ENCODE measurements at regions not wholly inside any gene's neighbourhood (a gene's known extent, or its start where the extent isn't known, plus 50 kb on each side); places are given as distances from the start of the nearest gene placed in this dataset.
"Not testable (repeated sequence)": the region's sequence is repeated elsewhere in the genome, so short reads cannot be mapped to it uniquely, and the experiment has no call there.

- no peak for FAIRE-seq
- no peak for DNase-seq (ENCODE audit: low read depth)
- H3K27me3 ChIP-seq (ENCODE audit: control insufficient read depth, insufficient read depth, low read length) = no peaks in the 10 kb centered on the region
- H3K4me3 ChIP-seq (ENCODE audit: low read depth, low read length) = no peak overlapping the region
- no peak for TF ChIP-seq CTCF (IDR thresholded peaks at IDR 0.05; ENCODE audit: insufficient read depth, low read length, severe bottlenecking)
- H3K36me3 ChIP-seq (ENCODE audit: control insufficient read depth, insufficient read depth, low read length) = no peaks in the 10 kb centered on the region
Measured at GRCh38 chr4:57736781-57737180, 626.6 kb upstream of the IGFBP7 start.

DNA sequence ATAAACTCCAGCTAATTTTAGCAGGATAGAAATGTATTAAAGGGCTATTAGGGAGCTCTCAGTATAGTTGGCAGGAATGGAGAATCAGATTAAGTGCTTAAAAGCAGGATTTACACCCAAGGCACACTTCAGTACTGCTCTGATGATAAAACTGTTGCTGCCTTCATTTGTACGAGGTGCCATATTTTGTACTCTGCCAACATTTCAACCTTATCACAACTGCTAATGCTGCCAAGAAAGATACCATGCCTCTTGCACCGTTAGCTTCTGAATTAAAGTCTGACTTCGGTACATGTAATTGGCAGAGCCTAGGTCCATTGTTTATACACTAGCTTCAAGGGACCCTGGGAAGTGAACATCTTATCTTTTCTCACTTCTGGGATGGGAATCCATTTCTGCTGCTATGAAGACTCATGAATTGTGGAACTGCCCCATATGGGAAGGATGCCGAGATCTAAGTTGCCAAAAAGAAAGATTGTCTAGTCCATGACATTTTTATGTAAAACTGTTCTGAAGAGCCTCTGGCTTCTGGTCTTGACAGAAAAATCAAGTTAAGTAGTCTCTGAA is 624.0 kb upstream of the IGFBP7 start:
- Histone ChIP-seq H3K27me3 (ENCODE audit: control insufficient read depth, insufficient read depth, low read length) (no peaks in the 10 kb centered on the region), H3K4me3 (ENCODE audit: low read depth, low read length) (no peak overlapping the region), H3K36me3 (ENCODE audit: control insufficient read depth, insufficient read depth, low read length) (no peaks in the 10 kb centered on the region)
- DNase-seq (ENCODE audit: low read depth) (no peak), FAIRE-seq (no peak)
- TF ChIP-seq CTCF (IDR thresholded peaks at IDR 0.05; ENCODE audit: insufficient read depth, low read length, severe bottlenecking) = no peak

- DNase-seq (ENCODE audit: low read depth); H3K27me3 ChIP-seq (ENCODE audit: control insufficient read depth, insufficient read depth, low read length); H3K36me3 ChIP-seq (ENCODE audit: control insufficient read depth, insufficient read depth, low read length); H3K4me3 ChIP-seq (ENCODE audit: low read depth, low read length); FAIRE-seq: not testable (repeated sequence)
Measured at GRCh38 chr4:57729775-57730570, 619.8 kb upstream of the IGFBP7 start.

DNA sequence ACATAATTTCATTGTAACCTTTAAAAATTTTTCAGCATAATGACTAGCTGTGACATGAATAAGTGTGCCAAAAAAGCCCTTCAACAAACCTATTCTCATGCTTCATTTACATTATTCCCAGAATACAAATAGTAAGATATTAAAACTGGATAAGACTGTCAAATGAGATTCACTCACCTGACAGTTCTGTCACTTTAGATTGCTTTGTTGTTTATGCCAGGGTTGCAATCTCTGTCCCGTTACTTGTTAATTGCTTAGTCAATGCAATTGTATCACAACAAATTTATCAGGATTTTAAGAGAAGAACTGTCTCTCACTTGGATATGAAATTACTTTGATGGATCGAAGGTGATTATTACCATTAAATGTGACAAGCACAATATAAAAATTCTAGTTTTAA is 616.0 kb upstream of the IGFBP7 start:
- DNase-seq (ENCODE audit: low read depth) (no peak), FAIRE-seq (no peak)
- Histone ChIP-seq H3K4me3 (ENCODE audit: low read depth, low read length) (no peak overlapping the region), H3K36me3 (ENCODE audit: control insufficient read depth, insufficient read depth, low read length) (no peaks in the 10 kb centered on the region), H3K27me3 (ENCODE audit: control insufficient read depth, insufficient read depth, low read length) (no peaks in the 10 kb centered on the region)
- no peak for TF ChIP-seq CTCF (IDR thresholded peaks at IDR 0.05; ENCODE audit: insufficient read depth, low read length, severe bottlenecking)

- DNase-seq (ENCODE audit: low read depth) (no peak), FAIRE-seq (no peak)
- Histone ChIP-seq H3K36me3 (ENCODE audit: control insufficient read depth, insufficient read depth, low read length) (no peaks in the 10 kb centered on the region), H3K4me3 (ENCODE audit: low read depth, low read length) (no peak overlapping the region), H3K27me3 (ENCODE audit: control insufficient read depth, insufficient read depth, low read length) (no peaks in the 10 kb centered on the region)
- TF ChIP-seq CTCF (IDR thresholded peaks at IDR 0.05; ENCODE audit: insufficient read depth, low read length, severe bottlenecking) = no peak
Measured at GRCh38 chr4:57719456-57719855, 609.3 kb upstream of the IGFBP7 start.

- not testable (repeated sequence) for FAIRE-seq
Measured at GRCh38 chr4:57714313-57714712, 604.1 kb upstream of the IGFBP7 start.

DNA sequence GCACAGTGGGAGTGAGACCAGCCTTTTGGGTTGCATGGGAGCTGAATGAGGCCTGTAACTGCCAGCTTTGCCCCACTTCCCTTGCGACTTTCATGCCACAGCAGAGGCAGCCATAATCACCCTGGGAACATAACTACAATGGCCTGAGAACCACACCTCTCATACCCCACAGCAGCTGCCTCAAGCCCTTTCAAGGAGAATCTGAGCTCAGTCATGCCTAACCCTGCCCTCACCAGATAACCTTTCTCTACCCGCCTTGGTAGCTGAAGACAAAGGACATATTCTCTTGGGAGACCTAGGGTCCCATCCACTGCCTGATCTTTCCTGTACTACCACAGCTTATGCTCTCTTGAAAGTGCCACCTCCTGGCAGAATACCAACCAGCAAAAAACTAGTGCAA is 599.9 kb upstream of the IGFBP7 start:
- FAIRE-seq (peak; percentile 58), DNase-seq (ENCODE audit: low read depth) (no peak)
- TF ChIP-seq CTCF (IDR thresholded peaks at IDR 0.05; ENCODE audit: insufficient read depth, low read length, severe bottlenecking) = no peak
- H3K36me3 ChIP-seq (ENCODE audit: control insufficient read depth, insufficient read depth, low read length) = no peaks in the 10 kb centered on the region
- H3K27me3 ChIP-seq (ENCODE audit: control insufficient read depth, insufficient read depth, low read length) = no peaks in the 10 kb centered on the region
- H3K4me3 ChIP-seq (ENCODE audit: low read depth, low read length) = no peak overlapping the region

More at GRCh38 chr4:57714313-57714712, 604.1 kb upstream of the IGFBP7 start:
- H3K36me3 ChIP-seq (ENCODE audit: control insufficient read depth, insufficient read depth, low read length); H3K4me3 ChIP-seq (ENCODE audit: low read depth, low read length); DNase-seq (ENCODE audit: low read depth); H3K27me3 ChIP-seq (ENCODE audit: control insufficient read depth, insufficient read depth, low read length): not testable (repeated sequence)
